Peyer's patch (tissue), 4 donors: ENCODE measurements at regions not wholly inside any gene's neighbourhood (a gene's known extent, or its start where the extent isn't known, plus 50 kb on each side); places are given as distances from the start of the nearest gene placed in this dataset.

Experiments
- DNase-seq, 3 donors: peaks; one replicate each; pipeline ENCODE4 v3.0.0-alpha.2; 2017 to 2019
- H3K27ac ChIP-seq, 4 donors: fragments of 200-600 bp; sonication (generic); one replicate each; pipeline ENCODE4 v1.5.1; 2016 to 2019
- H3K27me3 ChIP-seq, 2 donors: fragments of 200-600 bp; sonication (generic); one replicate each; pipeline ENCODE4 v1.5.1; 2019
- H3K36me3 ChIP-seq, 3 donors: fragments of 200-600 bp; sonication (generic); one replicate each; pipeline ENCODE4 v1.5.1; 2016 to 2019
- H3K4me1 ChIP-seq, 4 donors: fragments of 200-600 bp; sonication (generic); one replicate each; pipeline ENCODE4 v1.5.1; 2016 to 2019
- H3K4me3 ChIP-seq, 4 donors: fragments of 200-600 bp; sonication (generic); 1 replicate in 3 of 4; 2 replicates in 1 of 4; pipeline ENCODE4 v1.5.1; 2016 to 2019; ENCODE audit warnings: mild to moderate bottlenecking in 1 of 4
- H3K9me3 ChIP-seq, 4 donors: fragments of 200-600 bp; sonication (generic); one replicate each; pipeline ENCODE4 v1.5.1; 2016 to 2019; ENCODE audit warnings: mild to moderate bottlenecking in 1 of 4
- POLR2A ChIP-seq, 2 donors: fragments of 450-650 bp; IDR thresholded peaks; one replicate each; pipeline ENCODE4 v1.5.1; 2017; ENCODE audit warnings: antibody characterized with exemption in 2 of 2, mild to moderate bottlenecking in 2 of 2, moderate library complexity in 2 of 2
- TF ChIP-seq, protein P1 (sequence below), 6 experiments: fragments of 450-650 bp in 4 of 6; fragments of 200-600 bp in 2 of 6; sonication (generic) in 1 of 6; IDR thresholded peaks; one replicate each; pipeline ENCODE4 v1.5.1; 2017 to 2019; ENCODE audit warnings: antibody characterized with exemption in 6 of 6, mild to moderate bottlenecking in 3 of 6, moderate library complexity in 1 of 6

GRCh38 chr6:137737836-137738596 is 129.0 kb upstream of the TNFAIP3 start:
- Histone ChIP-seq H3K9me3 (no peaks in the 10 kb centered on the region), H3K27me3 (no peaks in the 10 kb centered on the region), H3K27ac (no peak overlapping the region), H3K36me3 (no peaks in the 10 kb centered on the region), H3K4me3 (no peak overlapping the region), H3K4me1 (no peaks in the 10 kb centered on the region)
- TF ChIP-seq, protein P1, sequence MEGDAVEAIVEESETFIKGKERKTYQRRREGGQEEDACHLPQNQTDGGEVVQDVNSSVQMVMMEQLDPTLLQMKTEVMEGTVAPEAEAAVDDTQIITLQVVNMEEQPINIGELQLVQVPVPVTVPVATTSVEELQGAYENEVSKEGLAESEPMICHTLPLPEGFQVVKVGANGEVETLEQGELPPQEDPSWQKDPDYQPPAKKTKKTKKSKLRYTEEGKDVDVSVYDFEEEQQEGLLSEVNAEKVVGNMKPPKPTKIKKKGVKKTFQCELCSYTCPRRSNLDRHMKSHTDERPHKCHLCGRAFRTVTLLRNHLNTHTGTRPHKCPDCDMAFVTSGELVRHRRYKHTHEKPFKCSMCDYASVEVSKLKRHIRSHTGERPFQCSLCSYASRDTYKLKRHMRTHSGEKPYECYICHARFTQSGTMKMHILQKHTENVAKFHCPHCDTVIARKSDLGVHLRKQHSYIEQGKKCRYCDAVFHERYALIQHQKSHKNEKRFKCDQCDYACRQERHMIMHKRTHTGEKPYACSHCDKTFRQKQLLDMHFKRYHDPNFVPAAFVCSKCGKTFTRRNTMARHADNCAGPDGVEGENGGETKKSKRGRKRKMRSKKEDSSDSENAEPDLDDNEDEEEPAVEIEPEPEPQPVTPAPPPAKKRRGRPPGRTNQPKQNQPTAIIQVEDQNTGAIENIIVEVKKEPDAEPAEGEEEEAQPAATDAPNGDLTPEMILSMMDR (IDR thresholded peaks at IDR 0.05) = no peak
- no peak for TF ChIP-seq POLR2A (IDR thresholded peaks at IDR 0.05)
- no peak for DNase-seq

DNA sequence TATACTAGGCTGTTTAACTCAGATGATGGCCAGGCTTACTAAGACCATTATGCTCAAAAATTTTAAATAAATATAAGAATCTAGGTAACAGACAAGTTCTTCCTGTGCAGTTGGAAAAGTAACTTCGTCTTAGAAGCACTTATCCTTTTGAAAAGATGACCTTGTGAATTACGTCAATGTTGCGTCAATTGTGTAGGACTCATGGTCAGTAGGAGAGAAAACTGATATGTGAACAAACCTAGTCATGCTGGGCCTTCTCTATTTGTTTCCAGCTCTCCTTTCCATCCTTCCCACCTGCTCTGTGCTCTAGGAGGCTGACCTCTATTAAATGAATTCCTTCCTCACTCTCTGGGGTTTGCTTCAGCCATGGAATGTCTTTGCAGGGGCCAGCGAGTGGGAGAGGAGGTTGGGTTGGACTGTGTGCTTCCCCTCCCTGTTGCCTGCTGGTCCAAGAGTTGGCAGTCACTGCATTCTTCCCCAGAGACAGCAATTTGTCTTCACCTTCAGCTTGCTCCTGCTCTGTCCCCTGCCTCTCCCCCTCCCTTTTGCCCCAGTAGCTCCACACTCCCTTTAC is 128.0 kb upstream of the TNFAIP3 start:
- DNase-seq = no peak
- TF ChIP-seq, protein P1 (IDR thresholded peaks at IDR 0.05) = no peak
- no peak for TF ChIP-seq POLR2A (IDR thresholded peaks at IDR 0.05)
- Histone ChIP-seq H3K9me3 (no peaks in the 10 kb centered on the region), H3K4me1 (no peaks in the 10 kb centered on the region), H3K27ac (no peak overlapping the region), H3K4me3 (no peak overlapping the region), H3K27me3 (no peaks in the 10 kb centered on the region), H3K36me3 (no peaks in the 10 kb centered on the region)

DNA sequence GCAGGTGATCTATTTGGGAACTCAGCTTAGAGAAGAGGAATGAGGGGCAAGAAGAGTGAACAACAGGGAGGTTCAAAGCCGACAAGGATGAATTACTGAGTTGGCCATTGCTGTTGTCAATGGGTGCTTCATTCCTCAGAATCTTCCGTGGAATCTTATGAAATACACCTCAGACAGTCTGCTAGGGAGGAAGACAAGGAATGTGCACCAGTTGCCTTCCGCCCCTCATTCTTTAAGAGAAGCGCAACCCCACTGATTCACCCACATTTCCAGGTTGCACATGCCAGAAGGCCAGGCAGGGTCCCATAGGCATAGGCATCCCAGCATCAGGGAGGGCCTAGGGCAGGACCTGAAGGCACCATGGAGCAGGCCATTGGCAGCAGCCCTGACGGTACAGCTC is 127.5 kb upstream of the TNFAIP3 start:
- Histone ChIP-seq H3K27ac (no peak overlapping the region), H3K4me3 (no peak overlapping the region), H3K4me1 (no peaks in the 10 kb centered on the region), H3K36me3 (no peaks in the 10 kb centered on the region), H3K9me3 (no peaks in the 10 kb centered on the region), H3K27me3 (no peaks in the 10 kb centered on the region)
- no peak for TF ChIP-seq POLR2A (IDR thresholded peaks at IDR 0.05)
- TF ChIP-seq, protein P1 (IDR thresholded peaks at IDR 0.05) = no peak
- DNase-seq = no peak

DNA sequence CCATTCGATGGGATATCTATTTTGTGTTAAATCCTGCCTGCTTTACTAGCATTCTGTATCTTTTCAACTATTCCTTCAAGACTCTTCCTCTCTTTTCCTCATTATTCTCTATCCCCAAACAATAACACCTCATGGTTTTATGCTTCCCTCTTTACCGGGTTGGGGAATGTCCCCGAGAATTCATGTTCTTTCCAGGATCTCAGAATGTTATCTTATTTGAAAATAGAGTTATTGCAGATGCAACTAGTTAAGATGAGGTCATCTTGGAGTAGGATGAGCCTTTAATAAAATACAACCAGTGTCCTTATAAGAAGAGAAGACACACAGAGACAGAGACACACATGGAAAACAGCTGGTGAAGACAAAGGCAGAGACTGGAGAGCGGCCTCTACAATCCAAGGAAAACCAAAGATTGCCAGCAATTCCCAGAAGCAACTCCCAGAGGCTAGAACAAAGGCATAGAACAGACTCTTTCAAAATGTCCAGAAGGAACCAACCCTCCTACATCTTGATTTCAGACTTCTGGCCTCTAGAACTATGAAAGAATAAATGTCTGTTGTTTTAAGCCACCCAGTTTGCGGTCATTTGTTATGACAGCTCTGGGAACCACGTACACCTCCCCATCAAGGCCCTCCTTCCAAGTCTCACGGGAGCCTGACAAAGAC is 126.8 kb upstream of the TNFAIP3 start:
- no peaks in the 10 kb centered on the region for H3K9me3 ChIP-seq
- DNase-seq = no peak
- no peak overlapping the region for H3K4me3 ChIP-seq
- no peaks in the 10 kb centered on the region for H3K4me1 ChIP-seq
- no peaks in the 10 kb centered on the region for H3K36me3 ChIP-seq
- no peaks in the 10 kb centered on the region for H3K27me3 ChIP-seq
- H3K27ac ChIP-seq = no peak overlapping the region
- no peak for TF ChIP-seq POLR2A (IDR thresholded peaks at IDR 0.05)
- TF ChIP-seq, protein P1 (IDR thresholded peaks at IDR 0.05) = no peak

DNA sequence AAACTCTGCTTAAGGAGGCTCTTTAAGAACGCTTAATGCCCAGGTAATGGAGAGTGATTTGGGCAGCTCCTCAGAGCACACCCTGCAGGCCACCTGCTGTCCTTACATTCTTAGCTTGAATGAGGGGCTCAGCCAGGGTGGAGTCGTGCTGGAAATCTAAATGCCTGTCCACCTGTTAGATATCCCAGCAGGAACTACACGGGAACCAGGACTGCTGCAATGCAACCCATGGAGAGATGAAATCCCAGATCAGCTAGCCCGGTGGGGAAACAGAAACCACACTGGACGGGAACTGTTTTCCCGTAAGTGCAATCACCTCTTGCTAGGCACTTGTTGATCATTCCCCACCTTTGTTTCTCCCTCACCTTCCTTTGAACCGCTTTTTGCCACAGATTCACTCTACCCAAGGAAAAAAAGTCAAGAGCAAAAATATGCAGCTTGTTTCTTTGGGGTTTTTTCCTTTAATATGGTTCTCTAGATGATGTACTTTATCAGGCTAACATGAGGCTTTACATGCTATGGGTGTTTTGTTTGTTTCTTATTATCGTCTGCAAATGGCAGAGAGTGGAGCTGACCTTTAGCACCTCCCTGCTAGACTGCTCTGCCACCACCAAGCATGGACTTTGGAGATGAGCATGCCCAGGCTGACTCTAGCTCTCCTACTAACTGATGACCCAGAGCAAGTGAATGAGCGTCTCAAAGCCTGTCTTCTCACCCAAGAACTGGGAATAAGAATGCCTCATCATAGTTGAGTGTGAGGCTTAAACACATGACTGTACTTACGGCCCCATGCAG is 125.9 kb upstream of the TNFAIP3 start:
- H3K27ac ChIP-seq = no peak overlapping the region
- no peak overlapping the region for H3K4me3 ChIP-seq
- no peak for TF ChIP-seq POLR2A (IDR thresholded peaks at IDR 0.05)
- TF ChIP-seq, protein P1 (IDR thresholded peaks at IDR 0.05) = no peak
- H3K9me3 ChIP-seq = no peaks in the 10 kb centered on the region
- H3K4me1 ChIP-seq = no peaks in the 10 kb centered on the region
- H3K27me3 ChIP-seq = no peaks in the 10 kb centered on the region
- no peaks in the 10 kb centered on the region for H3K36me3 ChIP-seq
- no peak for DNase-seq
